MM.1S (cell line): ENCODE measurements at regions not wholly inside any gene's neighbourhood (a gene's known extent, or its start where the extent isn't known, plus 50 kb on each side); places are given as distances from the start of the nearest gene placed in this dataset.

Source experiments
- DNase-seq: peaks from one replicate; pipeline ENCODE4 v3.0.0-alpha.2; 2015
- H2AFZ ChIP-seq: fragments of 300-600 bp; sonication (generic); 2 replicates; pipeline ENCODE4 v1.6.0; 2016; ENCODE audit warnings: antibody characterized with exemption, low read length
- H3F3A ChIP-seq: fragments of 300-600 bp; sonication (generic); 2 replicates; pipeline ENCODE4 v1.6.1; 2016; ENCODE audit warnings: mild to moderate bottlenecking, antibody characterized with exemption, low read length, moderate library complexity, mixed read lengths; ENCODE audit not compliant: insufficient read depth
- H3K27ac ChIP-seq: fragments of 300-600 bp; sonication (generic); 2 replicates; pipeline ENCODE4 v1.5.1; 2016; ENCODE audit warnings: mild to moderate bottlenecking, low read length
- H3K27me3 ChIP-seq: fragments of 300-600 bp; sonication (generic); replicated peaks from 2 replicates; pipeline ENCODE4 v1.6.0; 2016; ENCODE audit warnings: low read length; ENCODE audit not compliant: insufficient read depth
- H3K36me3 ChIP-seq: fragments of 300-600 bp; sonication (generic); replicated peaks from 2 replicates; pipeline ENCODE4 v1.6.1; 2016; ENCODE audit warnings: mild to moderate bottlenecking, low read length, mixed read lengths; ENCODE audit not compliant: insufficient read depth
- H3K4me1 ChIP-seq: fragments of 300-600 bp; sonication (generic); 2 replicates; pipeline ENCODE4 v1.6.1; 2016; ENCODE audit warnings: low read length, mixed read lengths
- H3K4me2 ChIP-seq: fragments of 300-600 bp; sonication (generic); 2 replicates; pipeline ENCODE4 v1.6.0; 2016; ENCODE audit warnings: low read depth, low read length
- H3K4me3 ChIP-seq: fragments of 300-600 bp; sonication (generic); 2 replicates; pipeline ENCODE4 v1.5.1; 2016; ENCODE audit warnings: low read length, mixed read lengths
- H3K79me2 ChIP-seq: fragments of 300-600 bp; sonication (generic); 2 replicates; pipeline ENCODE4 v1.6.1; 2016; ENCODE audit warnings: mixed run types, low read length, mixed read lengths
- H3K9ac ChIP-seq: fragments of 300-600 bp; sonication (generic); 2 replicates; pipeline ENCODE4 v1.6.1; 2016; ENCODE audit warnings: low read length, mixed read lengths
- H3K9me2 ChIP-seq: fragments of 300-600 bp; sonication (generic); replicated peaks from 2 replicates; pipeline ENCODE4 v1.6.1; 2016; ENCODE audit warnings: mild to moderate bottlenecking, low read length, mixed read lengths; ENCODE audit not compliant: insufficient read depth
- H3K9me3 ChIP-seq: fragments of 300-600 bp; sonication (generic); replicated peaks from 2 replicates; pipeline ENCODE4 v1.6.1; 2016; ENCODE audit warnings: mild to moderate bottlenecking, low read length, mixed read lengths; ENCODE audit not compliant: insufficient read depth
- H4K20me1 ChIP-seq: fragments of 300-600 bp; sonication (generic); 2 replicates; pipeline ENCODE4 v1.6.1; 2016; ENCODE audit warnings: mild to moderate bottlenecking, low read length, moderate library complexity, mixed read lengths; ENCODE audit not compliant: insufficient read depth
- CTCF ChIP-seq: fragments of 300-600 bp; sonication (generic); IDR thresholded peaks from 2 replicates; pipeline ENCODE4 v1.5.1; 2016; ENCODE audit warnings: antibody characterized with exemption, low read length, mixed read lengths
- EZH2 ChIP-seq: fragments of 300-600 bp; sonication (generic); optimal IDR thresholded peaks from 2 replicates; pipeline ENCODE3; 2017; ENCODE audit warnings: low read depth, mild to moderate bottlenecking, antibody characterized with exemption, low read length, mixed read lengths
- EZH2phosphoT487 ChIP-seq: fragments of 300-600 bp; sonication (generic); IDR thresholded peaks from 2 replicates; pipeline ENCODE4 v1.6.1; 2018; ENCODE audit warnings: antibody characterized with exemption, low read length

GRCh38 chr10:121168545-121169216 is 317.5 kb downstream of the WDR11 start:
- Histone ChIP-seq H2AFZ (no peak overlapping the region), H3K9ac (no peak overlapping the region), H3K4me2 (no peak overlapping the region), H3K4me1 (0 out of 2 replicates have a peak, but pooled peaks cover 3% of the 10 kb centered on the region), H3K27me3 (no peaks in the 10 kb centered on the region), H3K36me3 (no peaks in the 10 kb centered on the region), H3F3A (no peaks in the 10 kb centered on the region), H3K9me3 (no peaks in the 10 kb centered on the region), H3K9me2 (no peaks in the 10 kb centered on the region), H3K79me2 (no peaks in the 10 kb centered on the region), H3K27ac (no peak overlapping the region), H4K20me1 (no peaks in the 10 kb centered on the region), H3K4me3 (no peak overlapping the region)
- no peak for DNase-seq
- no peak for TF ChIP-seq EZH2
- TF ChIP-seq CTCF, result no peak
- no peak for TF ChIP-seq EZH2phosphoT487

- H4K20me1 ChIP-seq, result no peaks in the 10 kb centered on the region
- no peak overlapping the region for H3K4me2 ChIP-seq
- H2AFZ ChIP-seq, result no peak overlapping the region
- no peaks in the 10 kb centered on the region for H3F3A ChIP-seq
- H3K4me1 ChIP-seq, result 0 out of 2 replicates have a peak, but pooled peaks cover 3% of the 10 kb centered on the region
- no peaks in the 10 kb centered on the region for H3K36me3 ChIP-seq
- H3K9me3 ChIP-seq, result no peaks in the 10 kb centered on the region
- no peaks in the 10 kb centered on the region for H3K79me2 ChIP-seq
- no peak for DNase-seq
- no peak overlapping the region for H3K9ac ChIP-seq
- H3K27ac ChIP-seq, result no peak overlapping the region
- no peaks in the 10 kb centered on the region for H3K9me2 ChIP-seq
- no peak overlapping the region for H3K4me3 ChIP-seq
- TF ChIP-seq EZH2 (no peak), CTCF (no peak), EZH2phosphoT487 (no peak)
- no peaks in the 10 kb centered on the region for H3K27me3 ChIP-seq
These were observed 318.2 kb downstream of the WDR11 start for GRCh38 chr10:121169406-121169805.

- H3K9me3 ChIP-seq, result no peaks in the 10 kb centered on the region
- H3K27me3 ChIP-seq, result no peaks in the 10 kb centered on the region
- no peak overlapping the region for H3K4me3 ChIP-seq
- H3K27ac ChIP-seq, result no peak overlapping the region
- no peaks in the 10 kb centered on the region for H4K20me1 ChIP-seq
- DNase-seq, result no peak
- H3K4me1 ChIP-seq, result 0 out of 2 replicates have a peak, but pooled peaks cover 3% of the 10 kb centered on the region
- no peak for TF ChIP-seq EZH2phosphoT487
- TF ChIP-seq CTCF, result no peak
- no peak for TF ChIP-seq EZH2
- H3K79me2 ChIP-seq, result no peaks in the 10 kb centered on the region
- no peak overlapping the region for H2AFZ ChIP-seq
- H3K9me2 ChIP-seq, result no peaks in the 10 kb centered on the region
- H3K36me3 ChIP-seq, result no peaks in the 10 kb centered on the region
- H3F3A ChIP-seq, result no peaks in the 10 kb centered on the region
- no peak overlapping the region for H3K9ac ChIP-seq
- H3K4me2 ChIP-seq, result no peak overlapping the region
These were observed 320.9 kb downstream of the WDR11 start for GRCh38 chr10:121171825-121172787.
